ENCODE measurements at regions not wholly inside any gene's neighbourhood (a gene's known extent, or its start where the extent isn't known, plus 50 kb on each side); places are given as distances from the start of the nearest gene placed in this dataset.

DNA sequence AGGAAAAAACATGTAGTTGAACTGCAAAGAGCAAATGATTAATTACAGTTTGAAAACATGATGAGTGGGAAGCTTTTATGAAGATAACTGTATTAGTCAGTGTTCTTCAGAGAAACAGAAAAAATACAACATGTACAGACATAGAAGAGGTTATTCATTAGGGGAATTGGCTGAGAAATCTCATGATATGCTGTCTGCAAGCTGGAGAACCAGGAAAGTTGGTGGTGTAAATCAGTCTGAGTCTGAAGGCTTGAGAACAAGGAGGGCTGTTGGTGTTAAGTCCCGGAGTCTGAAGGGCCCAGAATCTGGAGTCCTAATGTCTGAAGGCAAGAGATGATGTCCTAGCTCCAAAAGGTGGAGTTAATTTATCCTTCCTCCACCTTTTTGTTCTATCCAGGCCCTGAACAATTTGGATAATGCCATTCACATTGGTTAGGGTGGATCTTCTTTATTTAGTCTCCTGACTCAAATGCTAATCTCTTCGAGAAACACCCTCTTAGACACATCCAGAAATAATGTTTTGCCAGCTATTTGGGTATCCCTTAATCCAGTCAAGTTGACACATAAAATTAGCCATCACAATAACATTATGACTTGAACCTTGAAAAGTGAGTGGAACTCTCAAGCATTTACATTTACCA is 672.9 kb upstream of the PTBP2 start:
- TF ChIP-seq, protein P1, sequence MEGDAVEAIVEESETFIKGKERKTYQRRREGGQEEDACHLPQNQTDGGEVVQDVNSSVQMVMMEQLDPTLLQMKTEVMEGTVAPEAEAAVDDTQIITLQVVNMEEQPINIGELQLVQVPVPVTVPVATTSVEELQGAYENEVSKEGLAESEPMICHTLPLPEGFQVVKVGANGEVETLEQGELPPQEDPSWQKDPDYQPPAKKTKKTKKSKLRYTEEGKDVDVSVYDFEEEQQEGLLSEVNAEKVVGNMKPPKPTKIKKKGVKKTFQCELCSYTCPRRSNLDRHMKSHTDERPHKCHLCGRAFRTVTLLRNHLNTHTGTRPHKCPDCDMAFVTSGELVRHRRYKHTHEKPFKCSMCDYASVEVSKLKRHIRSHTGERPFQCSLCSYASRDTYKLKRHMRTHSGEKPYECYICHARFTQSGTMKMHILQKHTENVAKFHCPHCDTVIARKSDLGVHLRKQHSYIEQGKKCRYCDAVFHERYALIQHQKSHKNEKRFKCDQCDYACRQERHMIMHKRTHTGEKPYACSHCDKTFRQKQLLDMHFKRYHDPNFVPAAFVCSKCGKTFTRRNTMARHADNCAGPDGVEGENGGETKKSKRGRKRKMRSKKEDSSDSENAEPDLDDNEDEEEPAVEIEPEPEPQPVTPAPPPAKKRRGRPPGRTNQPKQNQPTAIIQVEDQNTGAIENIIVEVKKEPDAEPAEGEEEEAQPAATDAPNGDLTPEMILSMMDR (IDR thresholded peaks at IDR 0.05): no peak
- no peak for TF ChIP-seq POLR2A (IDR thresholded peaks at IDR 0.05)
